ENCODE measurements at regions not wholly inside any gene's neighbourhood (a gene's known extent, or its start where the extent isn't known, plus 50 kb on each side); places are given as distances from the start of the nearest gene placed in this dataset.
"Not testable (repeated sequence)": the region's sequence is repeated elsewhere in the genome, so short reads cannot be mapped to it uniquely, and the experiment has no call there.

- DNase-seq, result no peak
Observed at GRCh38 chr4:27770895-27771294, 910.3 kb downstream of the STIM2 start.

- DNase-seq, result no peak
Observed at GRCh38 chr4:27775156-27775555, 914.5 kb downstream of the STIM2 start.

GRCh38 chr4:27779827-27780226 is 919.2 kb downstream of the STIM2 start:
- DNase-seq, result no peak

GRCh38 chr4:27787195-27787594 is 926.6 kb downstream of the STIM2 start:
- no peak for DNase-seq

GRCh38 chr4:27789773-27790172 is 929.1 kb downstream of the STIM2 start:
- DNase-seq, result no peak

- DNase-seq, result no peak
Observed at GRCh38 chr4:27790911-27791310, 930.3 kb downstream of the STIM2 start.

- no peak for DNase-seq
Observed at GRCh38 chr4:27791640-27792039, 931.0 kb downstream of the STIM2 start.

- no peak for DNase-seq
Observed at GRCh38 chr4:27807207-27807606, 946.6 kb downstream of the STIM2 start.

- DNase-seq, result no peak
Observed at GRCh38 chr4:27811948-27812347, 951.3 kb downstream of the STIM2 start.

GRCh38 chr4:27813226-27813625 is 952.6 kb downstream of the STIM2 start:
- not testable (repeated sequence) for DNase-seq

- not testable (repeated sequence) for DNase-seq
Observed at GRCh38 chr4:27813699-27814425, 953.2 kb downstream of the STIM2 start.

GRCh38 chr4:27819246-27819645 is 958.6 kb downstream of the STIM2 start:
- DNase-seq, result no peak

GRCh38 chr4:27828843-27829242 is 968.2 kb downstream of the STIM2 start:
- no peak for DNase-seq

GRCh38 chr4:27830251-27830650 is 969.6 kb downstream of the STIM2 start:
- DNase-seq, result no peak

- no peak for DNase-seq
Observed at GRCh38 chr4:27835851-27836250, 975.2 kb downstream of the STIM2 start.

GRCh38 chr4:27836523-27836922 is 975.9 kb downstream of the STIM2 start:
- DNase-seq, result no peak

- no peak for DNase-seq
Observed at GRCh38 chr4:27843776-27844175, 983.1 kb downstream of the STIM2 start.

- DNase-seq, result no peak
Observed at GRCh38 chr4:27844376-27844775, 983.7 kb downstream of the STIM2 start.

GRCh38 chr4:27846951-27847350 is 986.3 kb downstream of the STIM2 start:
- DNase-seq, result no peak

- no peak for DNase-seq
Observed at GRCh38 chr4:27861381-27861787, 1000.7 kb downstream of the STIM2 start.

GRCh38 chr4:27861802-27862201 is 1001.2 kb downstream of the STIM2 start:
- DNase-seq, result no peak

GRCh38 chr4:27873596-27873995 is 1013.0 kb downstream of the STIM2 start:
- no peak for DNase-seq

GRCh38 chr4:27881705-27882104 is 1021.1 kb downstream of the STIM2 start:
- no peak for DNase-seq

GRCh38 chr4:27886120-27886519 is 1025.5 kb downstream of the STIM2 start:
- no peak for DNase-seq

- no peak for DNase-seq
Observed at GRCh38 chr4:27887646-27888045, 1027.0 kb downstream of the STIM2 start.
